ENCODE measurements at regions not wholly inside any gene's neighbourhood (a gene's known extent, or its start where the extent isn't known, plus 50 kb on each side); places are given as distances from the start of the nearest gene placed in this dataset.

GRCh38 chr21:24298040-24298439 lies 1309.2 kb downstream of the MRPL39 start:
- TF ChIP-seq CTCF (IDR thresholded peaks at IDR 0.05) (no peak), POLR2A (IDR thresholded peaks at IDR 0.05) (no peak)

Data from body of pancreas (tissue), 4 donors.